SK-N-SH (cell line): ENCODE measurements at regions not wholly inside any gene's neighbourhood (a gene's known extent, or its start where the extent isn't known, plus 50 kb on each side); places are given as distances from the start of the nearest gene placed in this dataset.

ENCODE experiments used
- CHD2 ChIP-seq: fragments of 150-350 bp; IDR thresholded peaks from 2 replicates; pipeline ENCODE4 v1.6.1; 2018; ENCODE audit warnings: low read length; ENCODE audit not compliant: partially characterized antibody
- CTCF ChIP-seq: fragments of 200-600 bp; sonication (generic); IDR thresholded peaks from 2 replicates; pipeline ENCODE4 v1.6.1; 2017; ENCODE audit warnings: antibody characterized with exemption, mild to moderate bottlenecking, moderate library complexity
- EP300 ChIP-seq, 2 experiments: IDR thresholded peaks; 2 replicates each; pipeline versions ENCODE4 v1.4.0 to v1.6.1; 2012; ENCODE audit warnings: borderline replicate concordance in 1 of 2, low read depth in 1 of 2, low read length in 1 of 2
- IRF3 ChIP-seq: fragments of 150-350 bp; IDR thresholded peaks from 2 replicates; pipeline ENCODE4 v1.6.1; 2016; ENCODE audit warnings: mild to moderate bottlenecking, low read depth, low read length
- NRF1 ChIP-seq: IDR thresholded peaks from 2 replicates; pipeline ENCODE4 v1.6.1; 2012; ENCODE audit warnings: low read depth, mild to moderate bottlenecking, low read length
- RAD21 ChIP-seq: IDR thresholded peaks from 2 replicates; pipeline ENCODE4 v1.6.1; 2012; ENCODE audit warnings: mild to moderate bottlenecking, low read length
- RFX5 ChIP-seq: IDR thresholded peaks from 2 replicates; pipeline ENCODE4 v1.6.1; 2012; ENCODE audit warnings: mild to moderate bottlenecking, improper control_type of control experiment, low read length
- RXRA ChIP-seq: IDR thresholded peaks from 2 replicates; pipeline ENCODE4 v1.4.0; 2012; ENCODE audit warnings: low read depth, mild to moderate bottlenecking, borderline replicate concordance
- SIN3A ChIP-seq: IDR thresholded peaks from 2 replicates; pipeline ENCODE4 v1.6.1; 2012; ENCODE audit warnings: low read depth, mild to moderate bottlenecking, low read length, moderate library complexity, borderline replicate concordance
- TAF1 ChIP-seq: IDR thresholded peaks from 2 replicates; pipeline ENCODE4 v1.6.1; 2012; ENCODE audit warnings: low read depth, mild to moderate bottlenecking, low read length, moderate library complexity, borderline replicate concordance
- USF1 ChIP-seq: IDR thresholded peaks from 2 replicates; pipeline ENCODE4 v1.4.0; 2012; ENCODE audit warnings: low read depth, borderline replicate concordance

- TF ChIP-seq CTCF (no peak), RFX5 (no peak), EP300 (IDR thresholded peaks at IDR 0.05; ENCODE audit: borderline replicate concordance in 1 of 2, low read depth in 1 of 2, low read length in 1 of 2) (no peak), SIN3A (no peak), IRF3 (no peak), USF1 (no peak), CHD2 (no peak), RAD21 (no peak), RXRA (no peak), TAF1 (no peak), NRF1 (no peak)
Measured at GRCh38 chr2:21999522-21999921, 875.8 kb downstream of the TDRD15 start.
